ENCODE measurements at regions not wholly inside any gene's neighbourhood (a gene's known extent, or its start where the extent isn't known, plus 50 kb on each side); places are given as distances from the start of the nearest gene placed in this dataset.

- TF ChIP-seq CREB1 (IDR thresholded peaks at IDR 0.05; ENCODE audit: low read depth) (no peak), REST (IDR thresholded peaks at IDR 0.05; ENCODE audit: low read depth) (no peak), ZBTB7A (IDR thresholded peaks at IDR 0.05; ENCODE audit: low read depth) (no peak), EP300 (IDR thresholded peaks at IDR 0.05; ENCODE audit: borderline replicate concordance) (no peak), TCF12 (IDR thresholded peaks at IDR 0.05; ENCODE audit: low read depth) (no peak), NFIC (IDR thresholded peaks at IDR 0.05) (no peak), RAD21 (IDR thresholded peaks at IDR 0.05; ENCODE audit: low read depth) (no peak), YY1 (IDR thresholded peaks at IDR 0.05; ENCODE audit: low read depth) (no peak), MAX (IDR thresholded peaks at IDR 0.05) (no peak), TAF1 (IDR thresholded peaks at IDR 0.05; ENCODE audit: low read depth) (no peak), USF1 (IDR thresholded peaks at IDR 0.05) (no peak), EGR1 (IDR thresholded peaks at IDR 0.05) (no peak), TEAD4 (IDR thresholded peaks at IDR 0.05) (no peak)
Measured at GRCh38 chr18:66708646-66709045, 104.8 kb upstream of the CDH19 start.
